Activated naive CD8-positive, alpha-beta T cell treated with anti-CD3 and anti-CD28 coated beads, Interleukin-2, amount 50 U/mL, for 16 hours (primary cell): ENCODE measurements at regions not wholly inside any gene's neighbourhood (a gene's known extent, or its start where the extent isn't known, plus 50 kb on each side); places are given as distances from the start of the nearest gene placed in this dataset.

Experiments
- DNase-seq: peaks from one replicate; pipeline ENCODE4 v3.0.0-alpha.2; 2020; ENCODE audit warnings: low read depth, low spot score

DNA sequence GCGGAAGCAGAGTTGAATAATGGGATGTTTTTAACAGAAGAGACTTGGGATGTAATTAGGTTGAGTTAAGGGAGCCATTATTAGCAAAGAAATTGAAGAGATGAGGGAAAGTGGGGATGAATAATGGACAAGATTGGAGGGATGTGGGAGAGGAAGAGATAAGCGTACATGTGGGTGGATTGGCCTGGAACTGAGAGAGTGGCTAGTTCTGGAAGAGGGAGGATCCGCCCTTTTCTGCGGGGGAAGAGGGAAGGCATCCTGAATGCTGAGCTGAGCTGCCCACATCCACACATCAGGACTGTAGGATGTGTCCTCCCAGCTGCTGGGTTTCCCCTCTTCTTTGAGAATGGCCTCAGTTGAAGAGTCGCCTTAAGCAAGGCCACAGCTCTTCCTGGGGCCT, 68.3 kb upstream of the CADM1 start:
- no peak for DNase-seq

DNA sequence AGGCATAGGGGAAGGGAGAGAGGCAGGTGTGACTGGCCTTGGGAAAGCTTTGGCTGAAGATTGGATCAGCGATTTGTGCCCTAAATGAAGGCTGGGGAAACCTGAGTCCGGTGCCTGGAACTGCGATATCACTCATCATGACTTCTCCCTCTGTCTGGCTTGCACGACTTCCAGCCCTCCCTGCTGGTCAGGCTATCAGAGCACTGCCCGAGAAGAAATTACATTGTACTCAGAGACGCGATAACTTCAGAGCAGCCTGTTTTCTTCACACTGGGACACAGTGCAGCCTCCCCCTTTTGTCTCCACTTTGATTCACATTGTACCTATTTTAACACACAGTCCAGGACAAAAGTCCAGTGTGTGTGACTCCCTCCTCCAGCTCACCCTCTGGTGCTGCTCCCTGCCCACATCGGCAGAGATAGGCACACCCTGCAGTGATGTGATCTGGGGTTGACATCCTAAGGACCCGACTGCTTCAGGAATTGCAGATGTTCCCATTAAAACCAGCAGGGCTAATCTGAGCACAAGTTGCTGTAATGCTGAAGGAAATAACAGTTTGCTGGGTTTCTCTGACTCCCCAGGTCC, 62.1 kb upstream of the CADM1 start:
- DNase-seq, result no peak

DNA sequence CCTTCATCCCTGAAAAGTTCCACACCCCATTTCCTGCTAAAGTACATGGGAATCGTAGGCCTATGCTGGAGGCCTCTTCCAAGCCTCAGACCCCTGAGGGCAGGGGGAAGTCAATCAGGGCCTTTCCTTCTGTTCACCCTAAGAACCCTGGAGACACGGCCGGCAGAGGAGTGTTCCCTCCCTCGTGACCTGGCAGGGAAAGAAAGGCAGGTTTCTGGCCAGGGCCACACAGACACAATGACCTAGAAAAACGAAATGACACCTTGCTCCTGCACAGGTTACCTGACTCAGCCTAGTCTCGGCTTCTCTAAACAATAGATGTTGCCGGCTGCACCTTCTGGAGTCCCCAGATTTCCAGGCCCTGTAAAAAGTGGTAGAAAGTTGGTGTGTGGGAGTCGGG, 60.6 kb upstream of the CADM1 start:
- no peak for DNase-seq

DNA sequence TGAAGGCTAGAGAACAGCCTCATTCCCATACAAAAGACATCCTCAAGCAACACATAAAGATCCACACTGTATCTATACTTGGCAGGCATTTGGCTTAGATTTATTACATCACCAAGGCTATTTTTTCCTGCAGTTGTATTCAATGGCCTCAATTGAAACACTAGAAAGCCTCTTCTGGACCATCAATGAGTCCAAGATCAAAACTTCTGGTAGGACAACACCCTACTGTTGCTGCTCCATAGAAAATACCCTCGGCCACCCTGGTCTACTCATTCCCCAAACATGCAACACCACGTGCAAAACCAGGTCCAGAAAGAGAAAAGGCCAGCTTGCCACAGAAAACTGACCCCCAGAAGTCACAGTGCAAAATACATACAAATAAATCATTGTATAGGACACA, 56.9 kb upstream of the CADM1 start:
- no peak for DNase-seq

DNA sequence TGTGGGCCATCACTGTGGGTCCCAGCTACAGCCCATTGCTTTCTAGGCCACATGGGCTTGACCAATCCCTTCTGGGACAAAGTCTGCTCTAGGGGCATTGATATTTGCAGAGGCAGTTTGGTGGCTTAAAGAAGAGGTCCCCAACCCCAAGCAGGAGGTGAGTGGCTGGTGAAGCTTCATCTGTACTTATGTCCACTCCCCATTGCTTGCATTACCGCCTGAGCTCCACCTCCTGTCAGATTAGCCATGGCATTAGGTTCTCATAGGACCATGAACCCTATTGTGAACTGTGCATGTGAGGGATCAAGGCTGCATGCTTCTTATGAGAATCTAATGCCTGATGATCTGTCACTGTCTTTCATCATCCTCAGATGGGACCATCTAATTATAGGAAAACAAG, 54.4 kb upstream of the CADM1 start:
- no peak for DNase-seq

DNA sequence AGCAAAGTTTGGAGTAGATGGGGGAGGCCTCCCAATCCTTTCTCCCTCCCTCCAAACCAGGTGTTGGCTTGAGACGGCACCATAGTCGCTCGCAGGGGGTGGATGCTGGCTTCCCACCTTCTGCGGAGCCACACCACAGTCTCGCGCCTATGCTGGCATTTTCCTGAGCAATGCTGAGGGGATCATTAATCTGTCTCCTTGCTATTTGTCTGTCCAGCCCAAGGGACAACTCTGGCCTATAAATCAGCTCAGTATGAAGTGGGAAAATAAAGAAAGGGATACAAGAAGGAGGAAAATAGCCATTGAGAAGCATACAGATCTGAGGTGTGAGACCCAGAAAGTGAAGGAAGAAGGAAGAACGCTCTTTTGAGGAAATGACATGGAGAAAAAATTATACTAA, 53.5 kb upstream of the CADM1 start:
- DNase-seq, result no peak

DNA sequence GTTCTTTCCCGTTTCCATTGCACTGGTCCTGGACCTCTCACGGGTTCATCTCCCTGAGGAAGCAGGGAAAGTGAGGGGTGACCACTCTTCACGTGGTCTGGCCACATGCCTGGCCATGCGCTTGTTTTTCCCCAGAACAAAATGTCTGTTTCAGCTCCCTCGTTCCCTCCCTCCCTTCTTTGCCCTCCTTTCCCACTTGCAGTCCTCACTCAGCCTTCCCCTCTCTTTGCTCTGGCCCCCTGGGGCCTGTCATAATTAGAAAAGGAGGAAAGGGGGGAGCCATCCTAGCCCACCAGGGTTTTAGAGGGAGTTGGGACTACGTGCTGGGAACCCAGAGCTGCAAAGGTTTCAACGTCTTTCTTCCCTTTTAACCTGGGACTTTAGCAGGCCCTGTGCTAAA, 52.8 kb upstream of the CADM1 start:
- no peak for DNase-seq

DNA sequence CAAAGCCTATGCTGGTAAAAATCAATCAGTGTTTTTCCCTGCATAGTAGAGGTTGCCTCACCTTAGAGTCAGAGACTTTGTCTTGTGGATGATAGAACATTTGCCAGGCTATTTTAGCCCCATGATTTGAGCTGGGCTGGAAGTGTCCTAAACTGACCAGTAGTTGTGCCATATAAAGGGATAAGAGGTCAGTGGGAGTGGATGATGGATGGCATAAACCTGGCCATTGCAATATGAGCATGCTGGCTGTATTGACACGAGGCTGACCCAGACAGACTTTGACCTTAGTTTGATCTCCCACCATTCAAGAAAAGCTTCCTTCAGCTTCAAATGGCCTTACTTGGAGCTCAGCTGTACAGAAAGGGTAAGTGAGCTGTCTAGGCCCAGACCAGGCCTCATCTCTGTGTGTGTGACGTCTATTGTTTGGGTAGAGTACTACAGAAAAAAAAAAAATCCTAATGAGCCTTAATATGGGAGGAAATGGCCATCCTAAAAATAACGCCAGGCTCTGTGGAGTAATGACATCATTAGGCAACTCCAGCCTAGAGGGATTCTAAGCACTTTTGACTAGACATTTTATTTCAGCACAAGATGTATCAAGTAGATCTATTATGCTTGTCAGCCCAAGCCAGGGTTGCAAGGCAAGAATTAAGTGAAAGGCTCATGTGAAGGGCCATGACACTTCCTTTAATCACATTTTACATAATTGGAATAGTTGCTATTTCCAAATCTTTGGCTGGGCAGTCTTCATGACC, 51.3 kb upstream of the CADM1 start:
- DNase-seq, result no peak
